GM12873 (cell line): ENCODE measurements at regions not wholly inside any gene's neighbourhood (a gene's known extent, or its start where the extent isn't known, plus 50 kb on each side); places are given as distances from the start of the nearest gene placed in this dataset.

Experiments used
- TF ChIP-seq, protein P1 (sequence below): IDR thresholded peaks from 2 replicates; pipeline ENCODE4 v1.5.1; 2012; ENCODE audit warnings: low read depth, mild to moderate bottlenecking, moderate library complexity, low read length, control low read depth; ENCODE audit not compliant: insufficient read depth; ENCODE audit errors: missing control alignments

DNA sequence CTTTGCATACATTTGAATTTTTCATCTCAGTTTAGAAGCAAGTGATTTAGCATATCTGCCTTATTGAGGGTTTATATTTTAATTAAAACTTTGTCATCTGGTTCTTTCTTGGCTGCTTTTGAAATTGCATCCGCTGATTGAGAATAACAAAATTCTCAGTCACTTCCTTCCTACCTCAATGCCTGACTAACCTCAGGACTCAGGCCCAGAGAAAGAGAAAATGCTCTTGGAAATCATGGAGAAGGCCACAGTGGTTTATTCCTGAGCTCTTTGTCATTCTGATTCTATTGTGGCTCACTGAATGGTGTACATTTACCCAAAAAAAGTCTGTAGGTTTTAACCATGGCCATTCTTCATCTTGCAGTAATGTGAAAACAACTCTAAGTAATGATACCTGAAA is 533.9 kb downstream of the TBL1XR1 start:
- TF ChIP-seq, protein P1, sequence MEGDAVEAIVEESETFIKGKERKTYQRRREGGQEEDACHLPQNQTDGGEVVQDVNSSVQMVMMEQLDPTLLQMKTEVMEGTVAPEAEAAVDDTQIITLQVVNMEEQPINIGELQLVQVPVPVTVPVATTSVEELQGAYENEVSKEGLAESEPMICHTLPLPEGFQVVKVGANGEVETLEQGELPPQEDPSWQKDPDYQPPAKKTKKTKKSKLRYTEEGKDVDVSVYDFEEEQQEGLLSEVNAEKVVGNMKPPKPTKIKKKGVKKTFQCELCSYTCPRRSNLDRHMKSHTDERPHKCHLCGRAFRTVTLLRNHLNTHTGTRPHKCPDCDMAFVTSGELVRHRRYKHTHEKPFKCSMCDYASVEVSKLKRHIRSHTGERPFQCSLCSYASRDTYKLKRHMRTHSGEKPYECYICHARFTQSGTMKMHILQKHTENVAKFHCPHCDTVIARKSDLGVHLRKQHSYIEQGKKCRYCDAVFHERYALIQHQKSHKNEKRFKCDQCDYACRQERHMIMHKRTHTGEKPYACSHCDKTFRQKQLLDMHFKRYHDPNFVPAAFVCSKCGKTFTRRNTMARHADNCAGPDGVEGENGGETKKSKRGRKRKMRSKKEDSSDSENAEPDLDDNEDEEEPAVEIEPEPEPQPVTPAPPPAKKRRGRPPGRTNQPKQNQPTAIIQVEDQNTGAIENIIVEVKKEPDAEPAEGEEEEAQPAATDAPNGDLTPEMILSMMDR: no peak

DNA sequence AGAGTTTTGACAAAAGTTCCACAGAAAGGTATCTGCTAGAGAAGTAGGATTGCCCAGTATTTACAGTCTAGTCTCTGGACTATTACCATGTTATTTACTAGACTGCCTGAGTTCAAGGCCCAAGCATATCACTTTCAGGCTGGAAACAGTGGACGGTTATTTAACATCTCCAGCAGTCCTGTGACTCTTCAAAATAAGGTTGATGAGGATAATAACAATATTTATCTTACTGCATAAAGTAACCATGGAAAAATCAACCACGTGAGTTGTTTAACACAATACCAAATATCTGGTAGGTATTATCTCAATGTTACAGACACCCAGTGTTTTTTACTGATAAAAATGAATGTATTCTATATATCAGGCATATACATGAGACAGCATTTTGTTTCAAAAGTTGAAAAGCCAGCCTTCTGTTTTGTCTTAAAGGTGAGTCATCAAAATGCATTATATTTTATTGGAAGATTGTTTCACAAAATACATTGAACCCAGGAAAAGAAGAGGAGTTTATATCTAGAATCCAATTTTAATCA is 535.8 kb downstream of the TBL1XR1 start:
- TF ChIP-seq, protein P1: no peak

DNA sequence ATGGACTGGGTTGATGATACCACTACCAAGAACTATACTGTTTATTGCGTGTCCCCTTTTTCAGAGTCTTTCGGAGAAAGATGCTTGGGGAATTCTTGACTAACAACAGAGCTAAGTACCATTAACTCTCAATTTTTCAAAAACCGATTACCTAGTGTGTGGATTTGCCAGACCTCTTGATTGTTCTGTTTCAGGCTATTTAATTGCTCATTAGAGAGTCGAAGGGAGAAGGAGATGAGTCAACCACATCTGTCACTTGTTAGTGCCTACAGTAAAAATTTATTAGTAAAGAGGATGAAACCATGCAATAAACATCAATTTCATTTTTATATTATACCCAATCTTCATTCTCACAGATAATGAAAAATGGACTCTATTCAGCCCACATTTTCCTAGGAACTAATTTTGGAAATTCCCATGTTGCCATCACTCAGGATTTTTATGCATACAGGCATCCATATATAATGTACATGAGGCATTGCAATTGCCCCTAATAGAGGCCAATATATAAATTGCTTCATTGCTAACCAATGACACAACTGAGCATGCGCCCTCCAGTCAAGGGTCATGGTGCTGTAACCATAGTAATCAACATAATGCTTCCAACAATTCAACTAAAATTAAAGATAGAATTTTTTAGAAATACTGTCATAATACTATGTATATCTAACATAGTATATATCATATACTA is 541.7 kb downstream of the TBL1XR1 start:
- TF ChIP-seq, protein P1: no peak

DNA sequence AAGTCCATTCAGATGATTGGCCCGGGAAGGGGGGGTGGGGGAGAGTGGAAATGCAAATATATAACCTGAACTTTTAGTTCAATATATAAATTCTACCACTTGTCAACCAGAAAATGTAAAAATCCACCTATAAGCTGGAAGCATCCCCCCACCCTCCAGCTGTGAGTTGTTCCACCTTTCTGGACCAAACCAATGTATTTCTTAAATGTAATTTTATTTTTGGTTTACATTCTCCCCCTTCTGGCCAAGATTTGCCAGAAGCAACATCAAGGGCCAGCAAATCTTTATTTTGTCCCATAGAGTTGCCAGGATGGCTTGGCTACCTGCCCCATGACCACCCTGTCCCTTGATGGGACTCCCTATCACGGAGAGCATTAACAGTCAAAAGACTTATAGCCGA is 545.7 kb downstream of the TBL1XR1 start:
- TF ChIP-seq, protein P1: no peak

DNA sequence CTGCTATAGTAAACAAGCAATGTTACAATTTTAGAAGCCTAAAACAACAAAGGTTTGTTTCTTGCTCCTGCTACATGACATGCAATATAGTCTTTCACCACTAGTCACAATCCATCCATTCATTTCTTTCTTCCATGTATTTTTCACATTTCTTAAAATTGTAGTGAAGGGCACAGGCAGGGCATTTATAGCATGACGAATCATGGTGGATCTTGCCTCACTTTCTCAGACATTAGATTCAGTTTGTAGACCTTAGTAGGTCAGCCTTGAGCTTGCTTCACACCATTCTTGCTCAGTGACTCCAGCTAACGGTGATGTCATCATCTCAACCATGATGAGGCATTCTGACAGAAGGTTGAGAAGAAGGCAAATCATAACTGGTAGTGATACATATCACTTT is 546.8 kb downstream of the TBL1XR1 start:
- TF ChIP-seq, protein P1: peak; percentile 42

DNA sequence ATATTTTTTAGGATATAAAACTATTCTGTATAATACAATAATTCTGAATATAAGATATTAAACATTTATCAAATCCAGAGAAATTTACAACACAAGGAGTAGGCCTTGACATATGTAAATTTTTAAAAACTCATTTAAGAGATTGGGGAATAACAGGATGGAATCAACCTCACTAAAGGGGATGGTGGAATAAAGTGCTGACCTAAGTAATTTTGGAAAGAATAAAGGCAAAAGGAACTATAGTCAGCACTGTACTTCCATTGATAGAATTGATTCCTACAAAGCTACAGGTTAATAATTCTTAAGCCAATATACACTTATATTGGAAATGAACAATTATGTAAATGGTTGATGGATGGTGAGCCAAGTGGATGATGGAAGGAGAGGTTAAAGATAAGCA is 549.3 kb downstream of the TBL1XR1 start:
- TF ChIP-seq, protein P1: no peak

DNA sequence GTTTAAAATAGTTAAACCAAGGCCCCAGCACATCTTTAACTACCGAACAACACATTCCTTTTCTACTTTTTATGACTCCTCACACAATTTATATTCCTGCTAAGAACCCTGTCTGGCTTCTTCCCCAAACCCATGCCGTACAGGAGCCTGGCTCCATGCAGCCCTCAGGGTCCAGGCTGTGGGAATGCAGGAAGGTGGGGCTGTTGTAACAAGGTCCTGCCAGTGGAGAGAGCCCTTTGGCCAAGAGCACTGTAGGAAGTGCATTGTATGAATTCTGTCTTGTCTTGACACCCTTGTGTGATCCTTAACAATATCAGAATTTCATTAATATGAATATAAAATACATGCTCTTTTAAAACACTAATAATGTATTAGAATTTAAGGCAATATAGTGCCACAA is 563.8 kb downstream of the TBL1XR1 start:
- TF ChIP-seq, protein P1: no peak
